SK-N-SH (cell line): ENCODE measurements at regions not wholly inside any gene's neighbourhood (a gene's known extent, or its start where the extent isn't known, plus 50 kb on each side); places are given as distances from the start of the nearest gene placed in this dataset.

ENCODE experiments used
- CTCF ChIA-PET: fragments of 300-600, 350-600 bp; formaldehyde crosslinking; extraction: SDS; loops from one replicate; lab custom pipeline; 2021; lab: Yijun Ruan, JAX
- POLR2A ChIA-PET: fragments of 350-600 bp; sonication (Branson Sonifier 250); formaldehyde crosslinking; extraction: SDS; loops from one replicate; lab custom pipeline; 2020; ENCODE audit warnings: antibody characterized with exemption, inconsistent platforms; lab: Yijun Ruan, JAX
- DNase-seq: peaks from one replicate; pipeline ENCODE4 v3.0.0; 2012
- H2AFZ ChIP-seq: fragments of 200-600 bp; sonication (generic); 2 replicates; pipeline ENCODE4 v1.8.1; 2016; ENCODE audit warnings: antibody characterized with exemption, mild to moderate bottlenecking, low read depth
- H3F3A ChIP-seq: fragments of 200-600 bp; sonication (generic); replicated peaks from 2 replicates; pipeline ENCODE3; 2016; ENCODE audit warnings: antibody characterized with exemption, mild to moderate bottlenecking; ENCODE audit not compliant: insufficient read depth
- H3K27ac ChIP-seq, 2 experiments: fragments of 200-500 bp in 1 of 2; fragments of 200-600 bp in 1 of 2; sonication (Bioruptor generic) in 1 of 2; sonication (generic), shearing (Covaris generic) in 1 of 2; 2 replicates each; pipeline versions ENCODE4 v1.5.1 to v1.6.1; 2014 to 2016; ENCODE audit warnings: low read depth in 2 of 2, inconsistent platforms in 1 of 2, low read length in 1 of 2, mild to moderate bottlenecking in 1 of 2, mixed read lengths in 1 of 2
- H3K27me3 ChIP-seq: fragments of 200-600 bp; sonication (generic), shearing (Covaris generic); 2 replicates; pipeline ENCODE4 v1.6.1; 2016; ENCODE audit warnings: mixed run types; ENCODE audit not compliant: insufficient read depth
- H3K36me3 ChIP-seq, 2 experiments: fragments of 200-500 bp in 1 of 2; fragments of 200-600 bp in 1 of 2; sonication (Bioruptor generic) in 1 of 2; sonication (generic) in 1 of 2; replicated peaks in 1 of 2; 2 replicates each; pipeline versions ENCODE3 to v1.5.1; 2014 to 2016; ENCODE audit warnings: low read length in 1 of 2, mild to moderate bottlenecking in 1 of 2; ENCODE audit not compliant: insufficient read depth in 2 of 2, control insufficient read depth in 1 of 2
- H3K4me1 ChIP-seq, 2 experiments: fragments of 200-500 bp in 1 of 2; fragments of 200-600 bp in 1 of 2; sonication (Bioruptor generic) in 1 of 2; sonication (generic), shearing (Covaris generic) in 1 of 2; 2 replicates each; pipeline versions ENCODE4 v1.5.1 to v1.6.1; 2014 to 2016; ENCODE audit warnings: low read depth in 1 of 2, low read length in 1 of 2, mixed run types in 1 of 2; ENCODE audit not compliant: insufficient read depth in 2 of 2, control insufficient read depth in 1 of 2
- H3K4me2 ChIP-seq: fragments of 200-600 bp; sonication (generic), shearing (Covaris generic); 2 replicates; pipeline ENCODE4 v1.6.1; 2017; ENCODE audit warnings: mixed run types
- H3K4me3 ChIP-seq, 2 experiments: fragments of 200-500 bp in 1 of 2; fragments of 200-600 bp in 1 of 2; sonication (Bioruptor generic) in 1 of 2; sonication (generic), shearing (Covaris generic) in 1 of 2; 2 replicates each; pipeline versions ENCODE4 v1.5.1 to v1.8.1; 2014 to 2016; ENCODE audit warnings: low read depth in 2 of 2, inconsistent platforms in 1 of 2, low read length in 1 of 2, mild to moderate bottlenecking in 1 of 2, mixed read lengths in 1 of 2, moderate library complexity in 1 of 2
- H3K79me2 ChIP-seq: fragments of 200-600 bp; sonication (generic); 2 replicates; pipeline ENCODE4 v1.8.1; 2017; ENCODE audit warnings: mild to moderate bottlenecking; ENCODE audit not compliant: insufficient read depth
- H3K9ac ChIP-seq: fragments of 200-600 bp; sonication (generic); 2 replicates; pipeline ENCODE4 v1.6.1; 2017; ENCODE audit warnings: mixed run types
- H3K9me2 ChIP-seq: fragments of 200-600 bp; sonication (generic); 2 replicates; pipeline ENCODE4 v1.6.1; 2017; ENCODE audit warnings: mixed run types
- H3K9me3 ChIP-seq: fragments of 200-600 bp; sonication (generic); 2 replicates; pipeline ENCODE4 v1.6.1; 2017; ENCODE audit warnings: mixed run types, mild to moderate bottlenecking, moderate library complexity
- H4K20me1 ChIP-seq: fragments of 200-600 bp; sonication (generic); 2 replicates; pipeline ENCODE4 v1.6.1; 2017; ENCODE audit warnings: mild to moderate bottlenecking, mixed run types; ENCODE audit not compliant: insufficient read depth
- EZH2phosphoT487 ChIP-seq: fragments of 200-600 bp; sonication (generic); IDR thresholded peaks from 2 replicates; pipeline ENCODE4 v1.6.1; 2017; ENCODE audit warnings: low read depth, mixed run types, mild to moderate bottlenecking, antibody characterized with exemption, moderate library complexity, borderline replicate concordance
- FOSL2 ChIP-seq: IDR thresholded peaks from 2 replicates; pipeline ENCODE4 v1.4.0; 2012; ENCODE audit warnings: low read depth, mild to moderate bottlenecking, moderate library complexity, borderline replicate concordance
- FOXM1 ChIP-seq: IDR thresholded peaks from 2 replicates; pipeline ENCODE4 v1.4.0; 2012; ENCODE audit warnings: low read depth, mild to moderate bottlenecking
- JUND ChIP-seq: IDR thresholded peaks from 2 replicates; pipeline ENCODE4 v1.4.0; 2012
- NFIC ChIP-seq: IDR thresholded peaks from 2 replicates; pipeline ENCODE4 v1.4.0; 2012; ENCODE audit warnings: borderline replicate concordance
- NRF1 ChIP-seq: IDR thresholded peaks from 2 replicates; pipeline ENCODE4 v1.6.1; 2012; ENCODE audit warnings: low read depth, mild to moderate bottlenecking, low read length
- POLR2AphosphoS5 ChIP-seq: IDR thresholded peaks from 2 replicates; pipeline ENCODE4 v1.6.1; 2012; ENCODE audit warnings: low read depth, low read length
- RFX5 ChIP-seq: IDR thresholded peaks from 2 replicates; pipeline ENCODE4 v1.6.1; 2012; ENCODE audit warnings: mild to moderate bottlenecking, improper control_type of control experiment, low read length
- RXRA ChIP-seq: IDR thresholded peaks from 2 replicates; pipeline ENCODE4 v1.4.0; 2012; ENCODE audit warnings: low read depth, mild to moderate bottlenecking, borderline replicate concordance
- SIN3A ChIP-seq: IDR thresholded peaks from 2 replicates; pipeline ENCODE4 v1.6.1; 2012; ENCODE audit warnings: low read depth, mild to moderate bottlenecking, low read length, moderate library complexity, borderline replicate concordance
- SMC3 ChIP-seq: IDR thresholded peaks from 2 replicates; pipeline ENCODE4 v1.6.1; 2012; ENCODE audit warnings: low read depth, low read length, improper control_type of control experiment
- TAF1 ChIP-seq: IDR thresholded peaks from 2 replicates; pipeline ENCODE4 v1.6.1; 2012; ENCODE audit warnings: low read depth, mild to moderate bottlenecking, low read length, moderate library complexity, borderline replicate concordance
- TCF12 ChIP-seq: IDR thresholded peaks from 2 replicates; pipeline ENCODE4 v1.4.0; 2012
- TEAD4 ChIP-seq: IDR thresholded peaks from 2 replicates; pipeline ENCODE4 v1.4.0; 2012; ENCODE audit warnings: mild to moderate bottlenecking, borderline replicate concordance; ENCODE audit not compliant: insufficient read depth
- YY1 ChIP-seq: IDR thresholded peaks from 2 replicates; pipeline ENCODE4 v1.4.0; 2012; ENCODE audit warnings: low read depth, mild to moderate bottlenecking
- WGBS: methylation state at CpG from one replicate; pipeline ENCODE4 v1.1.6; 2017; ENCODE audit warnings: low lambda C conversion rate; 5-methylcytosine and 5-hydroxymethylcytosine counted together
- TF ChIP-seq, protein P1 (sequence below): fragments of 150-350 bp; IDR thresholded peaks from 2 replicates; pipeline ENCODE4 v1.6.1; 2017; ENCODE audit warnings: antibody characterized with exemption, low read length, low read depth, borderline replicate concordance
- TF ChIP-seq, protein P2 (sequence below): IDR thresholded peaks from 2 replicates; pipeline ENCODE4 v1.4.0; 2012; ENCODE audit warnings: low read depth, borderline replicate concordance
- TF ChIP-seq, protein P3 (sequence below): IDR thresholded peaks from 2 replicates; pipeline ENCODE4; 2012
- TF ChIP-seq, protein P4 (sequence below): fragments of 200-600 bp; sonication (generic); IDR thresholded peaks from 2 replicates; pipeline ENCODE4 v1.6.1; 2017; ENCODE audit warnings: antibody characterized with exemption, mild to moderate bottlenecking, moderate library complexity

DNA sequence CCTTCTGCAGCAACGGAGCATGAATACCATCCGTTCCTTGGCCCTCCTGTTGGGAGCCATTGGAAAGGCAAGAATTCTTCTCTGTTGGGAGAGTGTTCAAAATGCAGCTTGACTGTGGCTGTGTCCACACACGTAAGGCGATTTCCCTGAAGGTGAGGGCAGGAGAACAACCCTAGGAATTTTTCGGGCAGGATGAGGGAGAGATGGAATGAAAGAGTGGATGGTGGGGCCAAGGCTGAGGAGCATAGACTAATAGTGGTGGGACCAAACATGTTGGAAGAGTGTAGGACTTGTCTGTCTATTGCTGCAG, 924.9 kb downstream of the TBC1D22A start:
- no peak for DNase-seq
- H2AFZ ChIP-seq: no peak overlapping the region
- no peaks in the 10 kb centered on the region for H3K9me2 ChIP-seq
- WGBS: 36% methylated on average over 5 of the region's 5 CpGs
- no peaks in the 10 kb centered on the region for H4K20me1 ChIP-seq
- no peaks in the 10 kb centered on the region for H3K79me2 ChIP-seq
- ChIA-PET CTCF (no interaction called here), POLR2A (no interaction called here)
- TF ChIP-seq, protein P1, sequence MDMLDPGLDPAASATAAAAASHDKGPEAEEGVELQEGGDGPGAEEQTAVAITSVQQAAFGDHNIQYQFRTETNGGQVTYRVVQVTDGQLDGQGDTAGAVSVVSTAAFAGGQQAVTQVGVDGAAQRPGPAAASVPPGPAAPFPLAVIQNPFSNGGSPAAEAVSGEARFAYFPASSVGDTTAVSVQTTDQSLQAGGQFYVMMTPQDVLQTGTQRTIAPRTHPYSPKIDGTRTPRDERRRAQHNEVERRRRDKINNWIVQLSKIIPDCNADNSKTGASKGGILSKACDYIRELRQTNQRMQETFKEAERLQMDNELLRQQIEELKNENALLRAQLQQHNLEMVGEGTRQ: no peak
- TF ChIP-seq NFIC (no peak), SMC3 (no peak), TAF1 (no peak), EZH2phosphoT487 (no peak), RFX5 (no peak), JUND (no peak), TCF12 (no peak), NRF1 (no peak), TEAD4 (no peak), FOSL2 (no peak), FOXM1 (no peak), YY1 (no peak)
- TF ChIP-seq, protein P2, sequence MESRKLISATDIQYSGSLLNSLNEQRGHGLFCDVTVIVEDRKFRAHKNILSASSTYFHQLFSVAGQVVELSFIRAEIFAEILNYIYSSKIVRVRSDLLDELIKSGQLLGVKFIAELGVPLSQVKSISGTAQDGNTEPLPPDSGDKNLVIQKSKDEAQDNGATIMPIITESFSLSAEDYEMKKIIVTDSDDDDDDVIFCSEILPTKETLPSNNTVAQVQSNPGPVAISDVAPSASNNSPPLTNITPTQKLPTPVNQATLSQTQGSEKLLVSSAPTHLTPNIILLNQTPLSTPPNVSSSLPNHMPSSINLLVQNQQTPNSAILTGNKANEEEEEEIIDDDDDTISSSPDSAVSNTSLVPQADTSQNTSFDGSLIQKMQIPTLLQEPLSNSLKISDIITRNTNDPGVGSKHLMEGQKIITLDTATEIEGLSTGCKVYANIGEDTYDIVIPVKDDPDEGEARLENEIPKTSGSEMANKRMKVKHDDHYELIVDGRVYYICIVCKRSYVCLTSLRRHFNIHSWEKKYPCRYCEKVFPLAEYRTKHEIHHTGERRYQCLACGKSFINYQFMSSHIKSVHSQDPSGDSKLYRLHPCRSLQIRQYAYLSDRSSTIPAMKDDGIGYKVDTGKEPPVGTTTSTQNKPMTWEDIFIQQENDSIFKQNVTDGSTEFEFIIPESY: no peak
- TF ChIP-seq, protein P3, sequence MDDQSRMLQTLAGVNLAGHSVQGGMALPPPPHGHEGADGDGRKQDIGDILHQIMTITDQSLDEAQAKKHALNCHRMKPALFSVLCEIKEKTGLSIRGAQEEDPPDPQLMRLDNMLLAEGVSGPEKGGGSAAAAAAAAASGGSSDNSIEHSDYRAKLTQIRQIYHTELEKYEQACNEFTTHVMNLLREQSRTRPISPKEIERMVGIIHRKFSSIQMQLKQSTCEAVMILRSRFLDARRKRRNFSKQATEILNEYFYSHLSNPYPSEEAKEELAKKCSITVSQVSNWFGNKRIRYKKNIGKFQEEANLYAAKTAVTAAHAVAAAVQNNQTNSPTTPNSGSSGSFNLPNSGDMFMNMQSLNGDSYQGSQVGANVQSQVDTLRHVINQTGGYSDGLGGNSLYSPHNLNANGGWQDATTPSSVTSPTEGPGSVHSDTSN: no peak
- no peak overlapping the region for H3K9ac ChIP-seq
- no peaks in the 10 kb centered on the region for H3K36me3 ChIP-seq
- H3K4me1 ChIP-seq: no peaks in the 10 kb centered on the region
- H3K27ac ChIP-seq: no peak overlapping the region
- no peaks in the 10 kb centered on the region for H3K9me3 ChIP-seq
- H3K4me3 ChIP-seq: no peak overlapping the region
- H3F3A ChIP-seq: no peaks in the 10 kb centered on the region
- H3K4me2 ChIP-seq: no peak overlapping the region
- H3K27me3 ChIP-seq: no peaks in the 10 kb centered on the region

DNA sequence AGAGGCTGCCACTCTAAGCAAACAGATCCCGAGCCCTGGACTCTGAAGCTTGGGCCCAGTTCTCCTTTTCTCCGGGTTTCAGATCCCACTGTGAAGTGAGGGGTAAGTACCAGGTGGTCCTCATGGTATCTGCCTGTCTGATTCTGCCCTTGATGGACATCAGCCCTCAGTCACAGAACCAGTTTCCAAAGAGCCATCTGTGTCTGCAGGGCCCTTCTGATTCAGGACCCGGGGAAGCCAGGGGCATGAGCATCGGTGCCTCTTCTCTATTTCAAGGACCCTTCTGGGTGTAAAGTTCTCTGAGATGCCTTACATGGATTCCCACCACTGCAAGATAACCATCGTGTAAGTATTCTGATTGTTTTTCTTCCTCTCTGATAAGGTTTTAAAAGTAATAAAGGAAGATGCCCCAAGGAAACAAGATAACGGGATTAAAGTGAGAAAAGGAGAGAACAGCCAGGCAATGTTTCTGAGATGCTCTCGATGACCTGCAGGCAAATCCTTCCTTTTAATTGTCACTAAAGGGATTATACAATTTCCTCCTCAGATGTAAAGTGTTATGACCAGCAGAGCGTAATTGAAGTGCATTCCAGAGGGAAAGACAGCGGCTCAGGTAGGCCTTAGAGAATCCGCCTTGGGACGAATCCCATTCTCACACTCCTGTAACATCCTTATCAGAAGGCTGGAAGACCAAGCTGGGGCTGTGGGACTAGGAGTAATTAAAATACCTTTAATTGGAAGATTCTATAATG, 924.3 kb downstream of the TBC1D22A start:
- Histone ChIP-seq H3K4me3 (no peak overlapping the region), H3F3A (no peaks in the 10 kb centered on the region), H3K36me3 (no peaks in the 10 kb centered on the region), H3K9me3 (no peaks in the 10 kb centered on the region), H3K4me1 (no peaks in the 10 kb centered on the region), H3K27me3 (no peaks in the 10 kb centered on the region), H3K9ac (no peak overlapping the region), H2AFZ (no peak overlapping the region), H3K79me2 (no peaks in the 10 kb centered on the region), H3K4me2 (no peak overlapping the region), H4K20me1 (no peaks in the 10 kb centered on the region), H3K27ac (no peak overlapping the region), H3K9me2 (no peaks in the 10 kb centered on the region)
- ChIA-PET CTCF (no interaction called here), POLR2A (no interaction called here)
- no peak for DNase-seq
- WGBS: 36% methylated on average over 11 of the region's 11 CpGs
- TF ChIP-seq, protein P1: no peak
- TF ChIP-seq RXRA (no peak), RFX5 (no peak), SIN3A (no peak), TEAD4 (no peak), NRF1 (no peak), POLR2AphosphoS5 (no peak), YY1 (no peak)
- TF ChIP-seq, protein P4, sequence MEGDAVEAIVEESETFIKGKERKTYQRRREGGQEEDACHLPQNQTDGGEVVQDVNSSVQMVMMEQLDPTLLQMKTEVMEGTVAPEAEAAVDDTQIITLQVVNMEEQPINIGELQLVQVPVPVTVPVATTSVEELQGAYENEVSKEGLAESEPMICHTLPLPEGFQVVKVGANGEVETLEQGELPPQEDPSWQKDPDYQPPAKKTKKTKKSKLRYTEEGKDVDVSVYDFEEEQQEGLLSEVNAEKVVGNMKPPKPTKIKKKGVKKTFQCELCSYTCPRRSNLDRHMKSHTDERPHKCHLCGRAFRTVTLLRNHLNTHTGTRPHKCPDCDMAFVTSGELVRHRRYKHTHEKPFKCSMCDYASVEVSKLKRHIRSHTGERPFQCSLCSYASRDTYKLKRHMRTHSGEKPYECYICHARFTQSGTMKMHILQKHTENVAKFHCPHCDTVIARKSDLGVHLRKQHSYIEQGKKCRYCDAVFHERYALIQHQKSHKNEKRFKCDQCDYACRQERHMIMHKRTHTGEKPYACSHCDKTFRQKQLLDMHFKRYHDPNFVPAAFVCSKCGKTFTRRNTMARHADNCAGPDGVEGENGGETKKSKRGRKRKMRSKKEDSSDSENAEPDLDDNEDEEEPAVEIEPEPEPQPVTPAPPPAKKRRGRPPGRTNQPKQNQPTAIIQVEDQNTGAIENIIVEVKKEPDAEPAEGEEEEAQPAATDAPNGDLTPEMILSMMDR: no peak
